DOHH2 (cell line): ENCODE measurements at regions not wholly inside any gene's neighbourhood (a gene's known extent, or its start where the extent isn't known, plus 50 kb on each side); places are given as distances from the start of the nearest gene placed in this dataset.

ENCODE experiments used
- CTCF ChIP-seq: fragments of 200-600 bp; sonication (generic); IDR thresholded peaks from one replicate; pipeline ENCODE4 v1.5.1; 2014; ENCODE audit warnings: antibody characterized with exemption, mild to moderate bottlenecking, low read depth, low read length; ENCODE audit not compliant: poor library complexity, severe bottlenecking
- EZH2phosphoT487 ChIP-seq: fragments of 200-600 bp; sonication (generic); IDR thresholded peaks from 2 replicates; pipeline ENCODE4 v1.6.1; 2017; ENCODE audit warnings: borderline replicate concordance, mild to moderate bottlenecking, antibody characterized with exemption, low read length, moderate library complexity, mixed read lengths

DNA sequence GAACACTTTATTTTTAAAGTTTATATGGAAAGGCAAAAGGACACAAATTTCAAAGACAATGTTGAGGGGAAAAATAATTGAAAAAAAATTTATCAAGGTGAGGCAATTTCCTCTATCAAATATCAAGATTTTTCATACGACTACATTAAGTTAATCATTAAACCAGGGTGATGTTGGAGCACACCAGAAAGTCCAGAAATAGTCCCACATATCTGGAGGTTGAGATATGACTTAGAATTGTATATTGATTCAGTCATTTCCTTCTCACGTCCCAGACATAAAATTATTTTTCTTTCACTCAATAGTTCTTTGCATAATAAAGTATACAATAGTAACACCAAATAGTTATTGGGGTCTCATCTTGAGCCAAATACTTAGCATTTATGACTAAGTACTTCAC, 605.1 kb downstream of the NUP35 start:
- no peak for TF ChIP-seq CTCF
- no peak for TF ChIP-seq EZH2phosphoT487
